HG03439 (cell line): ENCODE measurements at regions not wholly inside any gene's neighbourhood (a gene's known extent, or its start where the extent isn't known, plus 50 kb on each side); places are given as distances from the start of the nearest gene placed in this dataset.

Source experiments
- ATAC-seq: cut with Tn5 transposase; IDR thresholded peaks from one replicate; pipeline ENCODE4 v1.9.1; 2021; ENCODE audit warnings: mild to moderate bottlenecking, moderate library complexity; ENCODE audit not compliant: unreplicated experiment

GRCh38 chr3:163039636-163040035 is 1543.0 kb downstream of the OTOL1 start:
- no peak for ATAC-seq

- no peak for ATAC-seq
Measured at GRCh38 chr3:163043074-163043473, 1546.5 kb downstream of the OTOL1 start.

- ATAC-seq: no peak
Measured at GRCh38 chr3:163045945-163046344, 1549.3 kb downstream of the OTOL1 start.

- ATAC-seq: no peak
Measured at GRCh38 chr3:163048881-163049280, 1552.3 kb downstream of the OTOL1 start.

- ATAC-seq: no peak
Measured at GRCh38 chr3:163056874-163057497, 1560.4 kb downstream of the OTOL1 start.

- no peak for ATAC-seq
Measured at GRCh38 chr3:163058031-163058854, 1561.6 kb downstream of the OTOL1 start.

GRCh38 chr3:163071713-163072112 is 1575.1 kb downstream of the OTOL1 start:
- ATAC-seq: no peak
